GM21367 (cell line): ENCODE measurements at regions not wholly inside any gene's neighbourhood (a gene's known extent, or its start where the extent isn't known, plus 50 kb on each side); places are given as distances from the start of the nearest gene placed in this dataset.
"Not testable (repeated sequence)": the region's sequence is repeated elsewhere in the genome, so short reads cannot be mapped to it uniquely, and the experiment has no call there.

Experiments
- ATAC-seq: cut with Tn5 transposase; IDR thresholded peaks from one replicate; pipeline ENCODE4 v1.9.1; 2021; ENCODE audit not compliant: unreplicated experiment

DNA sequence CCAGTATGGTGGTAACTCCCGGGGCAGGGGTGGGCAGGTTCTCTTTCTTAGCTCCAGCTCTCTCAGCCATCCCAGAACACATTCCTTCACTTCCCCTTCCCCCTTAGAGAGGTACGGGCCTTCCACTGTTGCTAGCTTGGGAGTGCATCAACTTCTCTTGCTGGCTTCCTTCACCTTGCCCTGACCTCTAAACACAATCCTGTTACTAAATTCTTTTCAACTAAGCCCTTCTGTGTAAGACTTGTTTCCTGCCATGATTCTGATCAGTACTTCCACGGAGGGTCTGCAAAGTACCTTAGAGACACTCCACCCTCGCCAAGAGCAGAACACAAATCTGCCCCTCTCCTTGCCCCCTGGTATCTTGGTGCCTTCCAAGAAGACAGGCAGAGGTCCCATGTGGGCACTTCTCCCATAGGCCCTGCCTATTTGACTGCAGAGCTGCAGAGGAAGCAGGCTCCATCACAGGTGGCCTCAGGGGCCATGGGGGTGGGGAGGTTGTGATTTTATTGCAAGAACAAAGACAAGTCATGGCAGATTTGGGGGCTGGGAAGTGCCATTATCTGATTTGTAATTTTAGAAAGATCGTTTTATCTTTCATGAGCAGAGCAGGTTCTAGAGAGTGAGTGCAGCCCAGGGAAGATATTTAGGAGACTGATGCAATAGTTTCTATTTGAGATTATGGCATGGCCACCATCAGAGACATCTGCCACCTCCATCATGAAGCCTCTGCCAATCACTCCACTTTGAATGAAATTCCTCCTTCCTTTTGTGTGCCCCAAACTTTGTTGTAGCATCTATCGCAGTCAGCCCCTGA lies 182.5 kb upstream of the JUN start:
- ATAC-seq, result no peak

DNA sequence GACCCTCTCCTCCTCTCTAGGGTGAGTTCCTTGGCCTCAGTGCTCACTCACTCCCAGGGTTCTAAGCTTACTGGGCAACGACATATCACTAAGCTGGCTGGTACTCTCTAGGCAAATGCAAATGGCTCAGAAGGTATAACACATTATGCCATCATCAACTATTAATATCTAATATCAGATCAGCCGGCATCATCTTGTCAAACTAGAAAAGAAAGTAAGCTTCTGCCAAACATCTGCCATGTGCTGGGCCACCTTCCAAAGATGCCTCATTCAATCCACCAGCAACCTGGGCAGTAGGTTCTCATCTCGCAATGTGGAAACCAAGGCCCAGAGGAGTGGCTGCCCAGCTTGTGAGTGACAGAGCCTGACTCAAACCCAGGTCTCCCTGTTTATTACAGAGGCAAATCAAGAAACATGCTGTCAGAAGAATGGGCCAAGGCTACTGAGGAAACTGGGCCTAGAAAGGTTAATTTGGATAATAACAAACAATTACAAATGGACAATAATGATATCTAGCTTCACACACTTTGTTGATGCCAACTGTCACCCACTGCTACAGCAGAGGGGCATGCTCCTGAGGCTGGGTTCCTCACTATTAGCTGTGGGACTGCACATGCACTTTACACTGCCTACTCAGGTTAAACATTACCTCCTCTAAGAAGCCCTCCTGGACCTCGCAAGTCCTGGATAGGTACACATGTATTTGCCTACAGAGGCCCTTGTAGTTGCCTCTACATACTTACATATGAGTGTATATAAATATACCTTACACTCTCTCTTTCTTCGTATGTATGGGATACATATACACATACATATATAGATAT lies 183.3 kb upstream of the JUN start:
- ATAC-seq, result no peak

DNA sequence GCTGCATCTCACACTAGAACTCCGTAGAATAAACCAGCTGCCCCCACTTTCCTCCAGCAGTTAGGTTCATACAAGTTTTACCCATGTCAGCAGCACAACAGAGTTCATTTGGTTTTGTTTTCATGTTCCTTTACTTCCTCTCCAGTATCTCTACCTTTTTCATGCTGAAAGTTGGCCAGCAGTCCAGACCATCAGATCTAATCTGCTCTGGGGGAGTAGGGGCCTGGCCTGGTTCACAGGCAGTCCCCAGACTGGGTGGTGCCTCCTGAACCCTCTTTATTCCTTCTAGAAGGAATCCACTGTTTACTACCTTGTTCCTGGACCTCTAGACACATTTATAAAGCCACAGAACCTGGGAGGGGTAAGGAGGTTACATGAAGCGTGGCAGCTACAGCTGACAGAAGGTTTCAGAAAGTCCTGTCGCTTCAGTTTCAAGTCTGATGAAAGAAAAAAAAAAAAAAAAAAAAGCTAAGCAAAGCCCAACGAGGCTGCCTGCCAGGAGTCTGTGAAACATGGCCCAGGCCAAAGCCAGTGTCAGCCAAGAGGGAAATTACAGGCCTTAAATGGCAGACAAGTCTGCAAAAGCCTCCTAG lies 184.6 kb upstream of the JUN start:
- peak; percentile 82 for ATAC-seq

DNA sequence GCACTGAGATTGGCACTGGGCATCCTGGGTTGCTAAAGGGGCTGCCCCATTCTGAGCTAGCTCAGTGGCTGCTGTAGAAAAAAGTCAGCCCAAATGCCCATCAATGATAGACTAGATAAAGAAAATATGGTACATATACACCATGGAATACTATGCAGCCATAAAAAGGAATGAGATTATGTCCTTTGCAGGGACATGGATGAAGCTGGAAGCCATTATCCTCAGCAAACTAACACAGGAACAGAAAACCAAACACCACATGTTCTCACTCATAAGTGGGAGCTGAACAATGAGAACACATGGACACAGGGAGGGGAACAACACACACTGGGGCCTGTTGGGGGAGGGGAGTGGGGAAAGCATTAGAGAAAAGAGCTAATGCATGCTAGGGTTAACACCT lies 185.3 kb upstream of the JUN start:
- not testable (repeated sequence) for ATAC-seq

DNA sequence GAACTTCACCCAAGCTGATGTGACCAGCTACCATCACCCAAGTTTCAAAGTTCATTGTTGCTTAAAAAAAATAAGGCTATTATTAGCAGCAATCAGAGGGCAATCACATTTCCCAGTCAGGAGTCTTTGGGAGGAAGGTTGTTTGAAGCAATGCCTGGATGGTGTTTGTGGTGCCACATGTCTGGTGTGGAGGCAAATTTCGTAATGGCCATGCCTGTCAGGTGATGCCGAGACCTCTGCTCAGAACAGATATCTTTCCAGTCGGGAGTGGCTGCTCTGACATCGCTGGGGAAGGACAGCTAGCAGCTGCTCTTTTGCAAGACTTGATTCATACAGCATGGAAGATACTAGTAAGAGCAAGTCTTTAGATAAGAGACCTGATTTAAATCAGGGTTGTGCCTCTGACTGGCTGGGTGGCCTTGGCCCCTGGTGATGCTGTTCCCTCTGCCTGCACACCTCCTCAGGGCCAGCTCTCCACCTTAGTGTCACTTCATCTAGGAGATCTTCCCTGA lies 187.8 kb upstream of the JUN start:
- no peak for ATAC-seq

DNA sequence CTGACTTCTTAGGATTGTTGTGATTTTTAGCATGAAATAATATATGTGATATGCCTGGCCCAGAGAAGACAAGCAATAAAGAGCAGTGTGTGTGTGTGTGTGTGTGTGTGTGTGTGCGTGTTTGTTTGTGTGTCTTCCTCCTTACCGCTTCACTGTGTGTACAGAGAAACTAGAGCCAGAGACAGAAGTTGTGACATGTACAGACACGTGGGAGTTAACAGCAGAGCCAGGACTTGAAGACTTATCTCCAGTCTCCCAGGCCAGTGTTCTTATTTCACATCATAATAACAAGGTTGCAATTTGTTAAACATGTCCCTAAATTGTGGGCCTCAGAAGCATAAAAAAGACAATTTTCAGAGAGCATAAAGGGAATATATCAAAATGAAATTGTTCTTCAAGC lies 192.0 kb upstream of the JUN start:
- no peak for ATAC-seq

DNA sequence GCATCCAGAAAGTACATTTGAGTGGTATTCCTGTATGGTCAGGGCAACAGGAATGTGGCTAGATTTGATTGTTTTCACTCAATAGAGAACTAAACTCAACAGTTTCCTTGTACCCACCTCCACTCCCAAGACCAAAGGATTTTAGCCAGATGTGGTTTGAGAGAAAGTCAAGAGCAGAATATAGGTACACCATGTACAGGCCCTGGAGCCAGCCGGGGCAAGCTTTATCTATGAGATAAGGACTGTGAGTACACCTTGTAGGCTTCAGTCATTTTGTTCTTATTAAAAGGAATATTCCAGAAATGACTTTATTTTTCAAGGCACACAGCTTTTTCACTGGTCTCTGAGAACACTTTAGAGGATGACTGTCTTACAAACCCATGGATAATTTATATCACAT lies 192.4 kb upstream of the JUN start:
- no peak for ATAC-seq

DNA sequence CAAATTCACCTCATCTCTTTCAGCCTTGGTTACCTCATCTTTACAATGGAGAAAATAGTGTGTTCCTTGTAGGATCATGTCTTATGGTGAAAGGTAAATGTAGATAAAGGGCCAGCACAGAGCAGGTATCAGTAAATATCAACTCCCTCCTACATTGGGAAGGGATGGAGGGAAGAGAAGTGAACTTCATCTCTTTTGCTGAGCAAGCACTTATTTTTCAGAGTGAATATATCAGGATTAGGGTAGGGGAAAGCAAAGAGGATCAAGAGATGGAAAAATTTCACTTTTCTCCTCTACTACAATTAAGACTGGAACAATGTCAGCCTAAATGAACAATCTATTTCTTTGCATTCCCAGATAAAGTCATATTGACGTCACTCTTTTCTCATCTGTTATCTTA lies 193.8 kb upstream of the JUN start:
- no peak for ATAC-seq

DNA sequence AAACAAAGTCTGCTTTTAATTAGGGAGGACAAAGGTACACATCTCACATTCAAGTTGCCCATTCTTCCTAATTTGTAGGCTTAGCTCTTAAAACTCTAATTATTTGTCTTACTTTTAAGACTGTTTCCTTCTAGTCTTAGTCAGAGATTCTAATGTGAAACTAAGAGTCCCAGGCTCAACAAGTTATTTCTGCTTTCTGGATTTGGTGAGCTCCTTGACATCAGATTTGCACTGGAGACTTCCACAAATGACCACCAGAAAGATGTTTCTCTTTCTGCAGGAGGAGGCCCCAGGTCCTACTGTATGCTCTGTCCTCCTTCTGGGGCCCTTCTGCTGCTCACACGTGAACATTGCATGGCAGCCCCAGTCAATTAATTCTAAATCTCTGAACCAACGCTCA lies 194.2 kb upstream of the JUN start:
- no peak for ATAC-seq

DNA sequence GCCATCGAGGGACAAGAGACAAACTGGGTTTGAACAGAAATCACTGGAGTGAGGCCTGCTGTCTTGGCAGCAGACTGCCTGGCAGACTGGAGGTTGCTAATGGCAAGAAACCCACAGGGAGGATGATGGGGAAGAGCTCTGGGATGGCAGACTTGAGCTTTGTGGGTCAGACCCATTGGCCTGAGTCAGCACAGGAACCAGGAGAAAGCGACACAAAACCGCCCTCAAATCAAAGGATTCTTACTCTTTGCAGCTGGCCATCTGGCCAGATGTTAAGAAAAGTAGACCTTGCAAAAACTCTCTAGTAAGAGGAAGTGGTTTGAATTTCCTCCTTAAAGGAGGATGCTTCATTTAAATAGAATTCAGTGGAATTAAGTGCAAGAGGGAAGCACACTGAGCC lies 195.2 kb upstream of the JUN start:
- no peak for ATAC-seq

DNA sequence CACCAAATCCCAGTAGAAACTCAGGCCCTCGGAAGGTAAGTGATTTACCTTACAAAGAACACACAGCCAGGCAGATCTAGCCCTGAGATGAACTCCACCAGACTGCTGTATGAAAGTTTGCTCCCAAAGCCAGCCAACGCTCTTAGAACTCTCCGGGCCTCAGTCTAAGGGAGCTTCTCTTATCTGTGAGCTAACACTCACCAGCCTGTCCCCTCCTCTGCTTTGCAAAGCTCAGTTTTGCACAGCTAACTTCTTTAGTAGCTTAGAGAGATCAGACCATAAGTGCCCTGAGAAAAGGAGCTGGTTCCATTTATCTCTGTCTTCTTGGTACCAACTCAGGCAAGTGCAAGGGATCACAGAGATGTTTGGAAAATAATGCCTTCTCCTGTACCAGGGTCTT lies 195.8 kb upstream of the JUN start:
- no peak for ATAC-seq

DNA sequence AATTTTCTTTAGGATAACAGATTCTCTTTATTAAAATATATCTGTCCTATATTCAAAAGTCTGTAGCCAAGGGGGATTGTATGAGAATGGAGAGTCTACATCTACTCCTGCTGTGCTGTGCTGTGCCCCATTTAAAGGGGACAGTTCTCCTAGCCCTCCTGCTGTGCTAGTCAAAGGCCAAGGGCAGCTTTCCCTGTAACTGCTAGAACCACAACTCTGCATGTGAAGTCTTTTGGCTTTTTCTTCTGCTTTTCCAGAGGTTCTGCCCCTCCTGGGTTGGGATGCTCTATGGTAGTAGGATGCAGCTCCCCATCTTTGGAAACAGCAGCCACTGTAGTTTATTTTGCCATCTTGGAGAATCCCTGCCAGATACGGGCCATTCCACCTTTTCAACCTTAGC lies 197.5 kb upstream of the JUN start:
- ATAC-seq, result no peak

DNA sequence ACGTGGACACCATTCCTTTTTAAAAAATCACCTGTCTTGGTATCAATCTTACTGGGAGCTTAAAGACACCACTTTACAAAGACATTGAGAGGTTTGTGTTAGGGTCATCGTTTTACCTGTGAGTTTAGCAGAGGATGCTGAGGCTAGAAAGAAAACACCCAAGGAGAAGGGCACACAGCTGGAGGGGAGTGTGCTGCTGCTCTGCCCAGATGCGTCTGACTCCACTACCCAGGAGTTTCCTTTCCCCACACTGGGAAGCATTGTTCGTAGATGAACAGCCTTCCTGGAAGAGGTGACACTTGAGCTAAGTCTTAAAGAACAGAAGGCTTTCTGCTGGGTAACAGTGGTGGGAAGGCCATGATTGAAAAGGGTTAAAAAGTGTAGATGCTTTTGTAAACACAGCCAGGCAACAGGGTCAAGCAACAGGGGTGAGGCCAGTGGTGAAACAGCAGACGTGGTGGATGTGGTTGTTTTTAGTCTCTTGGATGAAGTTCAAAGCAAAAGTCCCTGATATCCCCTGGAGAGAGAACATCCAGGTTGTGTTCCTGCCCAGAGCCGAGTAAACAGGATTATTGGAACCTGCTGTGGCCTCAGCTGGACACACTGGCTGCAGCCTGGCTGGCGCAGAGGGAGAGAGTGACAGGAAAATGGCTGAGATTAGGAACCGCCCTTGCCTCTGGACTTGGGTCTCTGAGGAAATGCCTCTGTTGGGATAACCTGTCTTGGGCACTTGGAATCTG lies 198.6 kb upstream of the JUN start:
- ATAC-seq, result no peak

DNA sequence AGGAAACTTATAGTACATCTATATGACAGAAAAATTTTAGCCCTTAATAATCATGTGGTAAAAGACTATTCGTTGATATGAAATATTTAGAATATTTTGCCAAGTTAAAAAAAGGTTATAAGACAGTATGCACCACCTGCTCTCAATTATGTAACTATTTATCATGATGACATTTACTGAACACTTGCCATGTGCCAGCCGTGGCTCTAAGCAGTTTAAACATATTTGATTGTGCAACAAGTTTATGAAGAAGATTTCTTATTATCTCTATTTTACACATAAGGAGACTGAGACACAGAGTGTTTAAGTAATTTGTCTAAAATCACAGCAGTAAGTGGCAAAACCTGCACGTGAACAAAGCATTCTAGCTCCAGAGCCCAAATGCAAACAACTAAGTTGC lies 199.3 kb upstream of the JUN start:
- no peak for ATAC-seq

DNA sequence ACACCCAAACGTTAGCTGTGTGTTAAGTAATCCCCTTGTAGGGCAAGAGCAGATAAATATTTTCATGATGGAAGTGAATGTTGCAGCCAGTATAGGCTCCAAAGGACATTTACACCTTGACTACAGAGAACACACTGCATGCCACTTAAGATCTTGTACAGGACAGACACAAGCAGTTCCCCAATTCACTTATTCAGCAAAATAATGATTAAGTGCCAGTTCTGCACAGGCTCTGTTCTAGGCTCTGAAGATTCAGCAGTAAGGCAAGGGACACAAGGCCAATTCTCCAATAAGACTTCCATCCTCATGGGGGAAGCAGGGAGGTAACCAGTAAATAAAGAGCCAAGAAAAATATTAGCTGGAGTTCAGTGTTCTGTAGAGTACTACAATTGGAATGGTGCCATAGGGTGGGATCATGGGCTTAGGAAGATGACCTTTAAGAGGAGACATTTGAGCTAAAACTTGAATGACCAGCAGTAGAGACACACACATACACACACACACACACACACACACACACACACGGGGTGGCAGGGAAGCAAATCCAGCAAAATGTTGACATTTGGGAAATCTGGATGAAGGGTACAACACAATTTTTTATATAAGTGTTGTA lies 199.9 kb upstream of the JUN start:
- ATAC-seq, result no peak

DNA sequence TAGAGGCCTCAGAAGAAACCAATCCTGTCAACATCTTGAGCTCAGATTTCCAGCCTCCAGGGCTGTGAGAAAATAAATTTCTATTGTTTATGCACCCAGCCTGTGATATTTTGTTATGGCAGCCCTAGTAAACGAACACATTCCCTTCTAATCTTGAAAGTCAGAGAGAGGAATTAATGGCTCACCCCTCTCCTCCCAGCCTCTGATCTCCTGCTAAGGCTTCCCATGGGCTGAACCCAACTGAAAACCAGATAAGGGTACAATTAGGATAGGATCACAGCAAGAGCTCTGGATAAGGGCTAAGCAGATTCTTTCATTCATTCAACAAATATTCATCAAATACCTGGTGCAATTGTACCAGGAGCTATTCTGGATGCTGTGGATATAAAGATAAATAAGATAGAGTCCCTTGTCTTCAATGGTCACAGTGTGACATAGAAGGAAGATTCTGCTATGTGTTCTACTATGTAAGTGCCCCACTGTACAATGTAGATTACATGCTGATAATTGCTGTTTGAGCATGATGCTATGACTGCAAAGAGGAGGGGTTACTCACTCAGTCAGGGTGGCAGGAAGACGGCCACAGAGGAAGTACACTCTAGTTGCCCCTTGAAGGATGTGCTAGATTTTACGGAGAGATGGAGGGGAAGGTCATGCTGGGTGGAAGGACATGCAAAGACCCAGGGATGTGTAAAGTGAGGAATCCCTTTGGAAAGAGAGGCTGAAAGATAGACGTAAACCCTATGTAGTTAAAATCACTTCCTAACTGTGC lies 203.3 kb upstream of the JUN start:
- ATAC-seq, result no peak

DNA sequence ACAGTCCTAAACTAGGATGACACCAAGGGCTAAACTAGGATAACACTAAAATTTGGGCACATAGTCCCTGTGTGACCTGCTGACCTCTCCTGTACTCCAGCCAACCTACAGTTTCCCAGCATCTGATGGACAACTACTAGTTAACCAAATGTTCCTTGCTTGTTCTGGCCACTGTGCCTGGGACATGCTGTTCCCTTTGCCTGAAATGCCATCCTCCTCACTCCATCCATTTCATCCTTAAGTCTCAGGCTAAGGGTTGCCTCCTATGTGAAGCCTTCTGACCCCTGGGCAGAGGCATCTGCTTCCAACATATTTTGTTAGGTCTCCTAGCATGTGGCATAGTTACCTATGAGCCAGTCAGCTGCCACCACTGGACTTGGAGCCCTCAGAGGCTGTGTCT lies 204.9 kb upstream of the JUN start:
- ATAC-seq, result no peak

DNA sequence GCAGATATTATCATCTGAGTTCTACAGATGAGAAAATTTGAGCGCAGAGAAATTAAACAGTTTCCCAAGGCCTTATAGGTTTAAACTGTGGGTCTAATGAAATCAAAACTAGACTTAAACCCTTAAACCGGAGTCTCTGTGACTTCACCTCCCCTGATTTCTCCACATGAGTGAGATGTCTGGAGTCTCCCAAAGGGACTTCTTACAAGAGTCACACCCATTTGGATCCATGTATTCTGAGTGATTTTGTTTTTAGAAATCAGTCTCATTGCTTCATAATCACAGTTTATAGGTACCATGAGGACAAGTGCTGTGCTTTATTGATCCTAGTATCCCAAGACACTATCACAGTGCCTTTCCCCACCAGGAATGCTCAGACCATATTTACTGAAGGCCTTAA lies 206.0 kb upstream of the JUN start:
- ATAC-seq, result no peak

DNA sequence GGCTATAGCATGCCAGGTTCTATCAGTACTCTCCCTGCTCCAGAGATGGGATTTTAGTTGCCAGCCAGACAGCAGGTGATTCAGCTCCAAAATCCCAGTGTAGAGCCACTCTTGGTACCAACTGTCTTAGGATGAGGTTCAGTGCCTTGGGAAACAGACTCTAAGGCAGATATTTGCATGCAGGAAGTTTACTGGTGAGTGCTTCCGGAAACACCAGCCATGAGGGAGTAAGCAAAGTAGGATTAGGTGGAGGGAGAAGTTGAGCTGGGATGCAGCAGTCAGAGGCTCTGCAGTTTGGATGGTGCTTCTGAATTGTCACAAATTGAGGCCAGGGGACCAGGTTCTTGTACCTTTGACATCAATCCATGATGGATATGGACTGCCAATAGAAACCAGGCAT lies 207.5 kb upstream of the JUN start:
- no peak for ATAC-seq

DNA sequence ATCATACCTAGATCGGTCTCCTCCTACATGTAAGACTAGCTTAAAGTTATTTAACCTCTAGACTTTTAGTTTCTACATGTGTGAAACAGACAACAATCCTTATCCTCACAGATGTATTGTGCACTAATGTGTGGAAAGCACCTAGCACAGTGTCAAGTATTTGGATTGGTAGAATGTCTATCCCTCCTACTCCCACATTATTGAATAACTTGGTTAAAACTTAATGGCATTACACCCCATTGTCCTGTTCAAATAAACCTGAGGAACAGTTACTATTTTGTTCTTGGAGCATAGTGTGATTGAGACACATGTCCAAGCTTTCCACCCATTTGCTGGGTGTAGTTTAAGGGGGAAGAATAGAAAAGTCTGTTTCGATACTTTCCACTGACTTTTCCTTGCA lies 208.8 kb upstream of the JUN start:
- no peak for ATAC-seq
